ENCODE measurements at regions not wholly inside any gene's neighbourhood (a gene's known extent, or its start where the extent isn't known, plus 50 kb on each side); places are given as distances from the start of the nearest gene placed in this dataset.

- Histone ChIP-seq H3K4me1 (replicated peaks) (no peaks in the 10 kb centered on the region), H3K4me3 (no peak overlapping the region), H3K27ac (peak overlapping the region; percentile 42 to 69), H3K36me3 (no peaks in the 10 kb centered on the region), H3K27me3 (replicated peaks; ENCODE audit: insufficient read depth) (no peaks in the 10 kb centered on the region), H3K9me3 (no peaks in the 10 kb centered on the region)
- 49% methylated on average over 26 of the region's 26 CpGs for WGBS
- intact Hi-C loops (cut with DNase I): no loop called here
- DNase-seq (ENCODE audit: low spot score): peak; percentile 86
- TF ChIP-seq POLR2AphosphoS5 (IDR thresholded peaks at IDR 0.05) (peak; percentile 47), CTCF (IDR thresholded peaks at IDR 0.05) (no peak), POLR2A (IDR thresholded peaks at IDR 0.05) (no peak)
Observed at GRCh38 chr5:3310541-3311261, 284.9 kb upstream of the IRX1 start.

- no peak overlapping the region for H3K27ac ChIP-seq
- H3K4me1 ChIP-seq (replicated peaks): no peaks in the 10 kb centered on the region
- intact Hi-C loops (cut with DNase I): no loop called here
- TF ChIP-seq CTCF (IDR thresholded peaks at IDR 0.05) (no peak), POLR2AphosphoS5 (IDR thresholded peaks at IDR 0.05) (no peak), POLR2A (IDR thresholded peaks at IDR 0.05) (no peak)
- 82% methylated on average over 10 of the region's 10 CpGs for WGBS
- no peaks in the 10 kb centered on the region for H3K9me3 ChIP-seq
- H3K36me3 ChIP-seq: no peaks in the 10 kb centered on the region
- no peak overlapping the region for H3K4me3 ChIP-seq
- no peak for DNase-seq (ENCODE audit: low spot score)
- no peaks in the 10 kb centered on the region for H3K27me3 ChIP-seq (replicated peaks; ENCODE audit: insufficient read depth)
Observed at GRCh38 chr5:3309538-3309937, 286.1 kb upstream of the IRX1 start.

GRCh38 chr5:3307982-3308621 is 287.5 kb upstream of the IRX1 start:
- intact Hi-C loops (cut with DNase I): no loop called here
- WGBS: 80% methylated on average over 9 of the region's 9 CpGs
- Histone ChIP-seq H3K27me3 (replicated peaks; ENCODE audit: insufficient read depth) (no peaks in the 10 kb centered on the region), H3K36me3 (no peaks in the 10 kb centered on the region), H3K27ac (no peak overlapping the region), H3K9me3 (no peaks in the 10 kb centered on the region), H3K4me3 (no peak overlapping the region), H3K4me1 (replicated peaks) (no peaks in the 10 kb centered on the region)
- DNase-seq (ENCODE audit: low spot score): no peak
- TF ChIP-seq POLR2A (IDR thresholded peaks at IDR 0.05) (no peak), CTCF (IDR thresholded peaks at IDR 0.05) (no peak), POLR2AphosphoS5 (IDR thresholded peaks at IDR 0.05) (no peak)

- H3K27me3 ChIP-seq (replicated peaks; ENCODE audit: insufficient read depth): no peaks in the 10 kb centered on the region
- DNase-seq (ENCODE audit: low spot score): no peak
- H3K9me3 ChIP-seq: no peaks in the 10 kb centered on the region
- no peak for TF ChIP-seq POLR2AphosphoS5 (IDR thresholded peaks at IDR 0.05)
- no peak for TF ChIP-seq POLR2A (IDR thresholded peaks at IDR 0.05)
- TF ChIP-seq CTCF (IDR thresholded peaks at IDR 0.05): no peak
- H3K27ac ChIP-seq: no peak overlapping the region
- H3K36me3 ChIP-seq: no peaks in the 10 kb centered on the region
- no peaks in the 10 kb centered on the region for H3K4me1 ChIP-seq (replicated peaks)
- intact Hi-C loops (cut with DNase I): no loop called here
- WGBS: 91% methylated on average over 29 of the region's 29 CpGs
- no peak overlapping the region for H3K4me3 ChIP-seq
Observed at GRCh38 chr5:3305432-3305831, 290.2 kb upstream of the IRX1 start.

GRCh38 chr5:3304346-3304745 is 291.3 kb upstream of the IRX1 start:
- no peak for DNase-seq (ENCODE audit: low spot score)
- H3K27me3 ChIP-seq (replicated peaks; ENCODE audit: insufficient read depth): no peaks in the 10 kb centered on the region
- WGBS: 97% methylated on average over 10 of the region's 10 CpGs
- no peaks in the 10 kb centered on the region for H3K4me1 ChIP-seq (replicated peaks)
- intact Hi-C loops (cut with DNase I): no loop called here
- no peak overlapping the region for H3K27ac ChIP-seq
- TF ChIP-seq POLR2AphosphoS5 (IDR thresholded peaks at IDR 0.05): no peak
- no peaks in the 10 kb centered on the region for H3K36me3 ChIP-seq
- no peaks in the 10 kb centered on the region for H3K9me3 ChIP-seq
- H3K4me3 ChIP-seq: no peak overlapping the region
